HPDE6-E6E7 (cell line): ENCODE measurements at regions not wholly inside any gene's neighbourhood (a gene's known extent, or its start where the extent isn't known, plus 50 kb on each side); places are given as distances from the start of the nearest gene placed in this dataset.

Experiments used
- DNase-seq: peaks from one replicate; pipeline ENCODE4 v3.0.0; 2011; ENCODE audit warnings: missing footprints; ENCODE audit errors: extremely low spot score

- DNase-seq = no peak
These were observed 366.9 kb downstream of the TGFB2 start for GRCh38 chr1:218711884-218712674.

- DNase-seq = no peak
These were observed 367.5 kb downstream of the TGFB2 start for GRCh38 chr1:218712677-218713076.

GRCh38 chr1:218715961-218716669, 371.0 kb downstream of the TGFB2 start:
- DNase-seq = no peak

- DNase-seq = no peak
These were observed 372.4 kb downstream of the TGFB2 start for GRCh38 chr1:218717575-218717974.

GRCh38 chr1:218718206-218718605, 373.1 kb downstream of the TGFB2 start:
- no peak for DNase-seq

- no peak for DNase-seq
These were observed 373.8 kb downstream of the TGFB2 start for GRCh38 chr1:218718977-218719376.

GRCh38 chr1:218728898-218729565, 383.9 kb downstream of the TGFB2 start:
- no peak for DNase-seq

- DNase-seq = no peak
These were observed 390.4 kb downstream of the TGFB2 start for GRCh38 chr1:218735436-218736032.

- DNase-seq = no peak
These were observed 394.3 kb downstream of the TGFB2 start for GRCh38 chr1:218739426-218739825.

- no peak for DNase-seq
These were observed 396.7 kb downstream of the TGFB2 start for GRCh38 chr1:218741852-218742251.

GRCh38 chr1:218742467-218743262, 397.5 kb downstream of the TGFB2 start:
- DNase-seq = peak; percentile 12

GRCh38 chr1:218743861-218744505, 398.8 kb downstream of the TGFB2 start:
- no peak for DNase-seq

- DNase-seq = no peak
These were observed 402.9 kb downstream of the TGFB2 start for GRCh38 chr1:218748071-218748470.

GRCh38 chr1:218750216-218750970, 405.3 kb downstream of the TGFB2 start:
- DNase-seq = no peak

- DNase-seq = peak; percentile 10
These were observed 406.2 kb downstream of the TGFB2 start for GRCh38 chr1:218751208-218751948.

GRCh38 chr1:218752126-218752525, 407.0 kb downstream of the TGFB2 start:
- no peak for DNase-seq

GRCh38 chr1:218754477-218754876, 409.3 kb downstream of the TGFB2 start:
- DNase-seq = no peak

GRCh38 chr1:218755128-218755527, 410.0 kb downstream of the TGFB2 start:
- DNase-seq = no peak

- no peak for DNase-seq
These were observed 413.9 kb upstream of the LYPLAL1 start for GRCh38 chr1:218759795-218760194.
